ENCODE measurements at regions not wholly inside any gene's neighbourhood (a gene's known extent, or its start where the extent isn't known, plus 50 kb on each side); places are given as distances from the start of the nearest gene placed in this dataset.

- DNase-seq: no peak
These were observed 436.4 kb downstream of the ZNF521 start for GRCh38 chr18:24915547-24915946.

GRCh38 chr18:24917767-24918166 lies 434.2 kb downstream of the ZNF521 start:
- DNase-seq: no peak

- no peak for DNase-seq
These were observed 433.7 kb downstream of the ZNF521 start for GRCh38 chr18:24918257-24918656.

GRCh38 chr18:24919181-24919797 lies 432.7 kb downstream of the ZNF521 start:
- no peak for DNase-seq

- no peak for DNase-seq
These were observed 429.5 kb downstream of the ZNF521 start for GRCh38 chr18:24922491-24922890.

- DNase-seq: no peak
These were observed 428.8 kb downstream of the ZNF521 start for GRCh38 chr18:24923138-24923537.

- DNase-seq: no peak
These were observed 427.8 kb downstream of the ZNF521 start for GRCh38 chr18:24924066-24924716.

- DNase-seq: no peak
These were observed 425.3 kb downstream of the ZNF521 start for GRCh38 chr18:24926649-24927048.

GRCh38 chr18:24928301-24928878 lies 423.6 kb downstream of the ZNF521 start:
- DNase-seq: no peak

GRCh38 chr18:24930478-24930877 lies 421.5 kb downstream of the ZNF521 start:
- no peak for DNase-seq

GRCh38 chr18:24930971-24931370 lies 421.0 kb downstream of the ZNF521 start:
- no peak for DNase-seq

GRCh38 chr18:24933345-24933744 lies 418.6 kb downstream of the ZNF521 start:
- no peak for DNase-seq

- no peak for DNase-seq
These were observed 417.6 kb downstream of the ZNF521 start for GRCh38 chr18:24934258-24934932.

GRCh38 chr18:24935008-24935407 lies 417.0 kb downstream of the ZNF521 start:
- no peak for DNase-seq

GRCh38 chr18:24935896-24936295 lies 416.1 kb downstream of the ZNF521 start:
- DNase-seq: no peak

- no peak for DNase-seq
These were observed 415.3 kb downstream of the ZNF521 start for GRCh38 chr18:24936691-24937090.

- DNase-seq: no peak
These were observed 414.2 kb downstream of the ZNF521 start for GRCh38 chr18:24937639-24938275.

- DNase-seq: no peak
These were observed 411.6 kb downstream of the ZNF521 start for GRCh38 chr18:24940416-24940815.

GRCh38 chr18:24941174-24941951 lies 410.6 kb downstream of the ZNF521 start:
- DNase-seq: no peak

GRCh38 chr18:24942144-24942543 lies 409.8 kb downstream of the ZNF521 start:
- no peak for DNase-seq

- DNase-seq: no peak
These were observed 404.3 kb downstream of the ZNF521 start for GRCh38 chr18:24947521-24948305.

GRCh38 chr18:24949908-24950307 lies 402.1 kb downstream of the ZNF521 start:
- no peak for DNase-seq

Data from NCI-H2107 (cell line).